NCI-H1694 (cell line): ENCODE measurements at regions not wholly inside any gene's neighbourhood (a gene's known extent, or its start where the extent isn't known, plus 50 kb on each side); places are given as distances from the start of the nearest gene placed in this dataset.
"Not testable (repeated sequence)": the region's sequence is repeated elsewhere in the genome, so short reads cannot be mapped to it uniquely, and the experiment has no call there.

ENCODE experiments used
- DNase-seq: peaks from one replicate; lab custom pipeline; 2025; lab: John Stamatoyannopoulos, UW

GRCh38 chr16:75996491-75996890, 270.2 kb upstream of the CPHXL start:
- DNase-seq = no peak

- no peak for DNase-seq
Measured at GRCh38 chr16:75997606-75998005, 271.3 kb upstream of the CPHXL start.

GRCh38 chr16:76007645-76008044, 269.6 kb upstream of the CNTNAP4 start:
- no peak for DNase-seq

- DNase-seq = no peak
Measured at GRCh38 chr16:76023835-76024234, 253.4 kb upstream of the CNTNAP4 start.

GRCh38 chr16:76035689-76036088, 241.5 kb upstream of the CNTNAP4 start:
- no peak for DNase-seq

GRCh38 chr16:76038097-76038496, 239.1 kb upstream of the CNTNAP4 start:
- DNase-seq = no peak

- no peak for DNase-seq
Measured at GRCh38 chr16:76052725-76053124, 224.5 kb upstream of the CNTNAP4 start.

GRCh38 chr16:76059186-76059585, 218.0 kb upstream of the CNTNAP4 start:
- no peak for DNase-seq

- no peak for DNase-seq
Measured at GRCh38 chr16:76059701-76060100, 217.5 kb upstream of the CNTNAP4 start.

GRCh38 chr16:76071690-76072089, 205.5 kb upstream of the CNTNAP4 start:
- no peak for DNase-seq

GRCh38 chr16:76081967-76082366, 195.2 kb upstream of the CNTNAP4 start:
- no peak for DNase-seq

GRCh38 chr16:76106647-76107046, 170.6 kb upstream of the CNTNAP4 start:
- DNase-seq = no peak

GRCh38 chr16:76108460-76108859, 168.7 kb upstream of the CNTNAP4 start:
- DNase-seq = no peak

GRCh38 chr16:76114681-76115080, 162.5 kb upstream of the CNTNAP4 start:
- peak; percentile 44 for DNase-seq

- no peak for DNase-seq
Measured at GRCh38 chr16:76118344-76118743, 158.9 kb upstream of the CNTNAP4 start.

GRCh38 chr16:76121636-76122035, 155.6 kb upstream of the CNTNAP4 start:
- DNase-seq = no peak

- DNase-seq = no peak
Measured at GRCh38 chr16:76123966-76124365, 153.2 kb upstream of the CNTNAP4 start.

- no peak for DNase-seq
Measured at GRCh38 chr16:76125871-76126270, 151.3 kb upstream of the CNTNAP4 start.

- not testable (repeated sequence) for DNase-seq
Measured at GRCh38 chr16:76138056-76138455, 139.1 kb upstream of the CNTNAP4 start.

GRCh38 chr16:76157629-76158028, 119.6 kb upstream of the CNTNAP4 start:
- no peak for DNase-seq

- no peak for DNase-seq
Measured at GRCh38 chr16:76162046-76162445, 115.2 kb upstream of the CNTNAP4 start.

GRCh38 chr16:76164970-76165558, 112.1 kb upstream of the CNTNAP4 start:
- no peak for DNase-seq

GRCh38 chr16:76175718-76176117, 101.5 kb upstream of the CNTNAP4 start:
- no peak for DNase-seq

GRCh38 chr16:76176153-76176552, 101.0 kb upstream of the CNTNAP4 start:
- DNase-seq = no peak

- no peak for DNase-seq
Measured at GRCh38 chr16:76176616-76177015, 100.6 kb upstream of the CNTNAP4 start.
